ENCODE measurements at regions not wholly inside any gene's neighbourhood (a gene's known extent, or its start where the extent isn't known, plus 50 kb on each side); places are given as distances from the start of the nearest gene placed in this dataset.

DNA sequence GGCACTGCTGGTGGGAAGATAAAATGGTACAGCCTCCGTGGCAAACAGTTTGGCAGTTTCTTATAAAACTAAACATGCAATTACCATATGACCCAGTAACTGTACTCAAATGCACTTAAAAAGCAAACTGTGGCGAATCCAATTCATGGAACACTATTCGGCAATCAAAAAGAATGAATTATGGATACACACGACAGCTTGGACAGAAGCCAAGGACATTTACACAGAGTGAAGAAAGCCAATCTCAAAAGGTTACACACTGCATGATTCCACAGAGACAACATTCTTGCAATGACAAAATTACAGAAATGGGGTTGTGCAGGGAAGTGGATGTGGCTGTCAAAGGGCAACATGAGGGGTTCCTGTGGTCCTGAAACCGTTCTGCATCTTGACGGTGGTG is 122.1 kb upstream of the IQSEC1 start (continued):
- TF ChIP-seq, protein P1, sequence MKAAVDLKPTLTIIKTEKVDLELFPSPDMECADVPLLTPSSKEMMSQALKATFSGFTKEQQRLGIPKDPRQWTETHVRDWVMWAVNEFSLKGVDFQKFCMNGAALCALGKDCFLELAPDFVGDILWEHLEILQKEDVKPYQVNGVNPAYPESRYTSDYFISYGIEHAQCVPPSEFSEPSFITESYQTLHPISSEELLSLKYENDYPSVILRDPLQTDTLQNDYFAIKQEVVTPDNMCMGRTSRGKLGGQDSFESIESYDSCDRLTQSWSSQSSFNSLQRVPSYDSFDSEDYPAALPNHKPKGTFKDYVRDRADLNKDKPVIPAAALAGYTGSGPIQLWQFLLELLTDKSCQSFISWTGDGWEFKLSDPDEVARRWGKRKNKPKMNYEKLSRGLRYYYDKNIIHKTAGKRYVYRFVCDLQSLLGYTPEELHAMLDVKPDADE (IDR thresholded peaks at IDR 0.05): no peak
- TF ChIP-seq, protein P2, sequence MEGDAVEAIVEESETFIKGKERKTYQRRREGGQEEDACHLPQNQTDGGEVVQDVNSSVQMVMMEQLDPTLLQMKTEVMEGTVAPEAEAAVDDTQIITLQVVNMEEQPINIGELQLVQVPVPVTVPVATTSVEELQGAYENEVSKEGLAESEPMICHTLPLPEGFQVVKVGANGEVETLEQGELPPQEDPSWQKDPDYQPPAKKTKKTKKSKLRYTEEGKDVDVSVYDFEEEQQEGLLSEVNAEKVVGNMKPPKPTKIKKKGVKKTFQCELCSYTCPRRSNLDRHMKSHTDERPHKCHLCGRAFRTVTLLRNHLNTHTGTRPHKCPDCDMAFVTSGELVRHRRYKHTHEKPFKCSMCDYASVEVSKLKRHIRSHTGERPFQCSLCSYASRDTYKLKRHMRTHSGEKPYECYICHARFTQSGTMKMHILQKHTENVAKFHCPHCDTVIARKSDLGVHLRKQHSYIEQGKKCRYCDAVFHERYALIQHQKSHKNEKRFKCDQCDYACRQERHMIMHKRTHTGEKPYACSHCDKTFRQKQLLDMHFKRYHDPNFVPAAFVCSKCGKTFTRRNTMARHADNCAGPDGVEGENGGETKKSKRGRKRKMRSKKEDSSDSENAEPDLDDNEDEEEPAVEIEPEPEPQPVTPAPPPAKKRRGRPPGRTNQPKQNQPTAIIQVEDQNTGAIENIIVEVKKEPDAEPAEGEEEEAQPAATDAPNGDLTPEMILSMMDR (conservative IDR thresholded peaks at IDR 0.05; ENCODE audit: low read depth in 2 of 2): no peak
- no peak for TF ChIP-seq CREB1 (CRISPR knock-in tag; IDR thresholded peaks at IDR 0.05; ENCODE audit: low read depth)
- no peak for TF ChIP-seq ZNF114 (CRISPR knock-in tag; IDR thresholded peaks at IDR 0.05)
- no peak for TF ChIP-seq NANOG (IDR thresholded peaks at IDR 0.05; ENCODE audit: borderline replicate concordance)

DNA sequence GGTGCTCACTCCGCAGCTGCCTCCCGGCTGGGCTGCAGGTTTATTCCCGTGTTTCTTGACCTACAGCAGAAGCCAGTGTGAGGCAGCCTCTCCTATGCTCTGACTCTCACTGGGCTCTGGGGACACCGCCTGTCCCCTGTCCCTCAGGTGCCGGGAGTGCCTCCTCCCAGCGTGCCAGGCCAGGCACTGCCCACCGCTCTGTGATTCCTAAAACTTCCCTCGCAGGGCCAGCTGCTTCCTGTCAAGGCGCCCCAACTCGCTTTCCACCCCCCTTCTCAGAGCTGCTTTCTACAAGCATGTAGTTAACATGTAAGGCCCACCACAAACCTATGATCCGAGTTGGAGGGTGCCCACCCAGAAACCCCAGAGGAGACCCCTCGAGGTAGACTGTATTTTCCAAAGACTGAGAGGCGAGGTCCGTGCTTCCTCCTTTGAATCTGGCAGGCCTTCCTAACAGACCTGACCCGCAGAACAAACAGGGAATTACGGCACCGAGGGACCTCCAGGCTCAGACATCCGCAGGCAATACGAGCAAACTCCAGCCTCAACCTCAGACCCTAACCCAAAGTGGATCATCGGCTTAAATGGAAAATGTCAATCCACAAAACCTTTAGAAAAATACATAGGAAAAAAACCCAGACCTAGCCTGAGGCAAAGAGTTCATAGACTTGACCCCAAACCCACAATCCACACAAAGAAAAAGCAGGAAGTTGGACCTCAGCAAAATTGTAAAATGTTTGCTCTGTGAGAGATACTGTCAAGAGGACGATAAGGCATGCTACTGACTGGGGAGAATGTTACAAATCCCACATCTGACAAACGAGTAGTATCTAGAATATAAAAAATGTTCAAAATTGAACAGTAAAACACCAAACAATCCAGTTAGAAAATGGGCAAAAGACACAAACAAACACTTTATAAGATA is 121.3 kb upstream of the IQSEC1 start:
- no peak overlapping the region for H3K4me3 ChIP-seq
- H3F3A ChIP-seq (replicated peaks; ENCODE audit: low read depth): no peaks in the 10 kb centered on the region
- Mint-ChIP-seq H3K27me3 (ENCODE audit: insufficient read depth, low read depth, poor library complexity) (peaks cover 8% of the 10 kb centered on the region), H3K4me3 (no peak overlapping the region), H3K36me3 (ENCODE audit: low read depth) (no peaks in the 10 kb centered on the region), H3K9me3 (no peaks in the 10 kb centered on the region), H3K27ac (no peak overlapping the region), H3K4me1 (peaks cover 24% of the 10 kb centered on the region)
- no peaks in the 10 kb centered on the region for H4K20me1 ChIP-seq (replicated peaks; ENCODE audit: insufficient read depth)
- no peaks in the 10 kb centered on the region for H3K9me2 ChIP-seq (ENCODE audit: insufficient read depth)
- H3K79me2 ChIP-seq (replicated peaks; ENCODE audit: insufficient read depth): no peaks in the 10 kb centered on the region
- H3K27ac ChIP-seq (ENCODE audit: low read depth): no peak overlapping the region
- DNase-seq (ENCODE audit: low spot score): no peak
- no peak overlapping the region for H3K4me2 ChIP-seq
- H3K36me3 ChIP-seq (ENCODE audit: insufficient read depth): no peaks in the 10 kb centered on the region
- no peak overlapping the region for H2AFZ ChIP-seq
- H3K4me1 ChIP-seq (ENCODE audit: insufficient read depth): no peaks in the 10 kb centered on the region
- no peaks in the 10 kb centered on the region for H3K27me3 ChIP-seq (ENCODE audit: insufficient read depth)
- ATAC-seq: no peak
- no peak for TF ChIP-seq JUNB (IDR thresholded peaks at IDR 0.05; ENCODE audit: unreplicated experiment)
- no peak for TF ChIP-seq POLR2AphosphoS5 (IDR thresholded peaks at IDR 0.05; ENCODE audit: low read depth)
- TF ChIP-seq CREB1 (CRISPR knock-in tag; IDR thresholded peaks at IDR 0.05; ENCODE audit: low read depth): no peak
- no peak for TF ChIP-seq EZH2phosphoT487 (IDR thresholded peaks at IDR 0.05; ENCODE audit: unreplicated experiment)
- no peak for TF ChIP-seq ZNF114 (CRISPR knock-in tag; IDR thresholded peaks at IDR 0.05)
- no peak for TF ChIP-seq EZH2 (IDR thresholded peaks at IDR 0.05; ENCODE audit: low read depth, unreplicated experiment)
- TF ChIP-seq, protein P1 (IDR thresholded peaks at IDR 0.05): no peak
- no peak for TF ChIP-seq ZNF331 (CRISPR knock-in tag; IDR thresholded peaks at IDR 0.05; ENCODE audit: low read depth)
- TF ChIP-seq STAT1 (IDR thresholded peaks at IDR 0.05; ENCODE audit: unreplicated experiment): no peak
- TF ChIP-seq, protein P3, sequence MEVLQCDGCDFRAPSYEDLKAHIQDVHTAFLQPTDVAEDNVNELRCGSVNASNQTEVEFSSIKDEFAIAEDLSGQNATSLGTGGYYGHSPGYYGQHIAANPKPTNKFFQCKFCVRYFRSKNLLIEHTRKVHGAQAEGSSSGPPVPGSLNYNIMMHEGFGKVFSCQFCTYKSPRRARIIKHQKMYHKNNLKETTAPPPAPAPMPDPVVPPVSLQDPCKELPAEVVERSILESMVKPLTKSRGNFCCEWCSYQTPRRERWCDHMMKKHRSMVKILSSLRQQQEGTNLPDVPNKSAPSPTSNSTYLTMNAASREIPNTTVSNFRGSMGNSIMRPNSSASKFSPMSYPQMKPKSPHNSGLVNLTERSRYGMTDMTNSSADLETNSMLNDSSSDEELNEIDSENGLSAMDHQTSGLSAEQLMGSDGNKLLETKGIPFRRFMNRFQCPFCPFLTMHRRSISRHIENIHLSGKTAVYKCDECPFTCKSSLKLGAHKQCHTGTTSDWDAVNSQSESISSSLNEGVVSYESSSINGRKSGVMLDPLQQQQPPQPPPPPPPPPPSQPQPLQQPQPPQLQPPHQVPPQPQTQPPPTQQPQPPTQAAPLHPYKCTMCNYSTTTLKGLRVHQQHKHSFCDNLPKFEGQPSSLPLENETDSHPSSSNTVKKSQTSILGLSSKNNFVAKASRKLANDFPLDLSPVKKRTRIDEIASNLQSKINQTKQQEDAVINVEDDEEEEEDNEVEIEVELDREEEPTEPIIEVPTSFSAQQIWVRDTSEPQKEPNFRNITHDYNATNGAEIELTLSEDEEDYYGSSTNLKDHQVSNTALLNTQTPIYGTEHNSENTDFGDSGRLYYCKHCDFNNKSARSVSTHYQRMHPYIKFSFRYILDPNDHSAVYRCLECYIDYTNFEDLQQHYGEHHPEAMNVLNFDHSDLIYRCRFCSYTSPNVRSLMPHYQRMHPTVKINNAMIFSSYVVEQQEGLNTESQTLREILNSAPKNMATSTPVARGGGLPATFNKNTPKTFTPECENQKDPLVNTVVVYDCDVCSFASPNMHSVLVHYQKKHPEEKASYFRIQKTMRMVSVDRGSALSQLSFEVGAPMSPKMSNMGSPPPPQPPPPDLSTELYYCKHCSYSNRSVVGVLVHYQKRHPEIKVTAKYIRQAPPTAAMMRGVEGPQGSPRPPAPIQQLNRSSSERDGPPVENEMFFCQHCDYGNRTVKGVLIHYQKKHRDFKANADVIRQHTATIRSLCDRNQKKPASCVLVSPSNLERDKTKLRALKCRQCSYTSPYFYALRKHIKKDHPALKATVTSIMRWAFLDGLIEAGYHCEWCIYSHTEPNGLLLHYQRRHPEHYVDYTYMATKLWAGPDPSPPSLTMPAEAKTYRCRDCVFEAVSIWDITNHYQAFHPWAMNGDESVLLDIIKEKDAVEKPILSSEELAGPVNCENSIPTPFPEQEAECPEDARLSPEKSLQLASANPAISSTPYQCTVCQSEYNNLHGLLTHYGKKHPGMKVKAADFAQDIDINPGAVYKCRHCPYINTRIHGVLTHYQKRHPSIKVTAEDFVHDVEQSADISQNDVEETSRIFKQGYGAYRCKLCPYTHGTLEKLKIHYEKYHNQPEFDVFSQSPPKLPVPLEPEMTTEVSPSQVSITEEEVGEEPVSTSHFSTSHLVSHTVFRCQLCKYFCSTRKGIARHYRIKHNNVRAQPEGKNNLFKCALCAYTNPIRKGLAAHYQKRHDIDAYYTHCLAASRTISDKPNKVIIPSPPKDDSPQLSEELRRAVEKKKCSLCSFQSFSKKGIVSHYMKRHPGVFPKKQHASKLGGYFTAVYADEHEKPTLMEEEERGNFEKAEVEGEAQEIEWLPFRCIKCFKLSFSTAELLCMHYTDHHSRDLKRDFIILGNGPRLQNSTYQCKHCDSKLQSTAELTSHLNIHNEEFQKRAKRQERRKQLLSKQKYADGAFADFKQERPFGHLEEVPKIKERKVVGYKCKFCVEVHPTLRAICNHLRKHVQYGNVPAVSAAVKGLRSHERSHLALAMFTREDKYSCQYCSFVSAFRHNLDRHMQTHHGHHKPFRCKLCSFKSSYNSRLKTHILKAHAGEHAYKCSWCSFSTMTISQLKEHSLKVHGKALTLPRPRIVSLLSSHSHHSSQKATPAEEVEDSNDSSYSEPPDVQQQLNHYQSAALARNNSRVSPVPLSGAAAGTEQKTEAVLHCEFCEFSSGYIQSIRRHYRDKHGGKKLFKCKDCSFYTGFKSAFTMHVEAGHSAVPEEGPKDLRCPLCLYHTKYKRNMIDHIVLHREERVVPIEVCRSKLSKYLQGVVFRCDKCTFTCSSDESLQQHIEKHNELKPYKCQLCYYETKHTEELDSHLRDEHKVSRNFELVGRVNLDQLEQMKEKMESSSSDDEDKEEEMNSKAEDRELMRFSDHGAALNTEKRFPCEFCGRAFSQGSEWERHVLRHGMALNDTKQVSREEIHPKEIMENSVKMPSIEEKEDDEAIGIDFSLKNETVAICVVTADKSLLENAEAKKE (CRISPR knock-in tag; IDR thresholded peaks at IDR 0.05): no peak
- TF ChIP-seq NANOG (IDR thresholded peaks at IDR 0.05; ENCODE audit: borderline replicate concordance): no peak
